H1 (cell line): ENCODE measurements at regions not wholly inside any gene's neighbourhood (a gene's known extent, or its start where the extent isn't known, plus 50 kb on each side); places are given as distances from the start of the nearest gene placed in this dataset.

Experiments
- ASH2L ChIP-seq: fragments of 200-600, 300-600 bp; sonication (generic); IDR thresholded peaks from one replicate; pipeline ENCODE4 v1.7.1; 2017; ENCODE audit warnings: low read length
- BACH1 ChIP-seq: IDR thresholded peaks from 2 replicates; pipeline ENCODE4 v1.6.1; 2012; ENCODE audit warnings: low read length, improper control_type of control experiment
- CEBPB ChIP-seq: IDR thresholded peaks from 2 replicates; pipeline ENCODE4 v1.6.1; 2012; ENCODE audit warnings: low read depth, low read length
- GABPA ChIP-seq: IDR thresholded peaks from 2 replicates; pipeline ENCODE4 v1.6.1; 2011; ENCODE audit warnings: mild to moderate bottlenecking, low read length, moderate library complexity, borderline replicate concordance; ENCODE audit not compliant: insufficient read depth
- HDAC2 ChIP-seq, 2 experiments: fragments of 300-600 bp in 1 of 2; sonication (generic) in 1 of 2; IDR thresholded peaks; 2 replicates each; pipeline ENCODE4 v1.6.1; 2011 to 2012; ENCODE audit warnings: low read depth in 2 of 2, low read length in 2 of 2, mild to moderate bottlenecking in 2 of 2, moderate library complexity in 2 of 2, borderline replicate concordance in 1 of 2, inconsistent platforms in 1 of 2
- JUN ChIP-seq: IDR thresholded peaks from 2 replicates; pipeline ENCODE4 v1.6.1; 2011; ENCODE audit warnings: low read depth, mild to moderate bottlenecking, improper control_type of control experiment, low read length
- RXRA ChIP-seq: IDR thresholded peaks from 2 replicates; pipeline ENCODE4 v1.6.1; 2011; ENCODE audit warnings: low read depth, mild to moderate bottlenecking, low read length, moderate library complexity; ENCODE audit not compliant: insufficient read depth
- SAP30 ChIP-seq: fragments of 300-600 bp; sonication (generic); IDR thresholded peaks from 2 replicates; pipeline ENCODE4 v1.7.1; 2012; ENCODE audit warnings: low read length, moderate library complexity, mild to moderate bottlenecking, inconsistent platforms; ENCODE audit not compliant: insufficient read depth, insufficient replicate concordance
- SIN3A ChIP-seq, 2 experiments: IDR thresholded peaks in 1 of 2; conservative IDR thresholded peaks in 1 of 2; 2 replicates each; pipeline ENCODE4 v1.6.1; 2011 to 2012; ENCODE audit warnings: low read length in 2 of 2, improper control_type of control experiment in 1 of 2, low read depth in 1 of 2, mild to moderate bottlenecking in 1 of 2
- SP2 ChIP-seq: IDR thresholded peaks from 2 replicates; pipeline ENCODE4 v1.6.1; 2012; ENCODE audit warnings: mild to moderate bottlenecking, low read length, inconsistent platforms
- TF ChIP-seq, protein P1 (sequence below): fragments of 300-600 bp; sonication (generic); IDR thresholded peaks from 2 replicates; pipeline ENCODE4 v1.7.1; 2012; ENCODE audit warnings: low read length, moderate library complexity, mild to moderate bottlenecking, inconsistent platforms; ENCODE audit not compliant: insufficient replicate concordance

GRCh38 chr14:100643426-100643825, 56.2 kb upstream of the BEGAIN start (continued):
- TF ChIP-seq, protein P1, sequence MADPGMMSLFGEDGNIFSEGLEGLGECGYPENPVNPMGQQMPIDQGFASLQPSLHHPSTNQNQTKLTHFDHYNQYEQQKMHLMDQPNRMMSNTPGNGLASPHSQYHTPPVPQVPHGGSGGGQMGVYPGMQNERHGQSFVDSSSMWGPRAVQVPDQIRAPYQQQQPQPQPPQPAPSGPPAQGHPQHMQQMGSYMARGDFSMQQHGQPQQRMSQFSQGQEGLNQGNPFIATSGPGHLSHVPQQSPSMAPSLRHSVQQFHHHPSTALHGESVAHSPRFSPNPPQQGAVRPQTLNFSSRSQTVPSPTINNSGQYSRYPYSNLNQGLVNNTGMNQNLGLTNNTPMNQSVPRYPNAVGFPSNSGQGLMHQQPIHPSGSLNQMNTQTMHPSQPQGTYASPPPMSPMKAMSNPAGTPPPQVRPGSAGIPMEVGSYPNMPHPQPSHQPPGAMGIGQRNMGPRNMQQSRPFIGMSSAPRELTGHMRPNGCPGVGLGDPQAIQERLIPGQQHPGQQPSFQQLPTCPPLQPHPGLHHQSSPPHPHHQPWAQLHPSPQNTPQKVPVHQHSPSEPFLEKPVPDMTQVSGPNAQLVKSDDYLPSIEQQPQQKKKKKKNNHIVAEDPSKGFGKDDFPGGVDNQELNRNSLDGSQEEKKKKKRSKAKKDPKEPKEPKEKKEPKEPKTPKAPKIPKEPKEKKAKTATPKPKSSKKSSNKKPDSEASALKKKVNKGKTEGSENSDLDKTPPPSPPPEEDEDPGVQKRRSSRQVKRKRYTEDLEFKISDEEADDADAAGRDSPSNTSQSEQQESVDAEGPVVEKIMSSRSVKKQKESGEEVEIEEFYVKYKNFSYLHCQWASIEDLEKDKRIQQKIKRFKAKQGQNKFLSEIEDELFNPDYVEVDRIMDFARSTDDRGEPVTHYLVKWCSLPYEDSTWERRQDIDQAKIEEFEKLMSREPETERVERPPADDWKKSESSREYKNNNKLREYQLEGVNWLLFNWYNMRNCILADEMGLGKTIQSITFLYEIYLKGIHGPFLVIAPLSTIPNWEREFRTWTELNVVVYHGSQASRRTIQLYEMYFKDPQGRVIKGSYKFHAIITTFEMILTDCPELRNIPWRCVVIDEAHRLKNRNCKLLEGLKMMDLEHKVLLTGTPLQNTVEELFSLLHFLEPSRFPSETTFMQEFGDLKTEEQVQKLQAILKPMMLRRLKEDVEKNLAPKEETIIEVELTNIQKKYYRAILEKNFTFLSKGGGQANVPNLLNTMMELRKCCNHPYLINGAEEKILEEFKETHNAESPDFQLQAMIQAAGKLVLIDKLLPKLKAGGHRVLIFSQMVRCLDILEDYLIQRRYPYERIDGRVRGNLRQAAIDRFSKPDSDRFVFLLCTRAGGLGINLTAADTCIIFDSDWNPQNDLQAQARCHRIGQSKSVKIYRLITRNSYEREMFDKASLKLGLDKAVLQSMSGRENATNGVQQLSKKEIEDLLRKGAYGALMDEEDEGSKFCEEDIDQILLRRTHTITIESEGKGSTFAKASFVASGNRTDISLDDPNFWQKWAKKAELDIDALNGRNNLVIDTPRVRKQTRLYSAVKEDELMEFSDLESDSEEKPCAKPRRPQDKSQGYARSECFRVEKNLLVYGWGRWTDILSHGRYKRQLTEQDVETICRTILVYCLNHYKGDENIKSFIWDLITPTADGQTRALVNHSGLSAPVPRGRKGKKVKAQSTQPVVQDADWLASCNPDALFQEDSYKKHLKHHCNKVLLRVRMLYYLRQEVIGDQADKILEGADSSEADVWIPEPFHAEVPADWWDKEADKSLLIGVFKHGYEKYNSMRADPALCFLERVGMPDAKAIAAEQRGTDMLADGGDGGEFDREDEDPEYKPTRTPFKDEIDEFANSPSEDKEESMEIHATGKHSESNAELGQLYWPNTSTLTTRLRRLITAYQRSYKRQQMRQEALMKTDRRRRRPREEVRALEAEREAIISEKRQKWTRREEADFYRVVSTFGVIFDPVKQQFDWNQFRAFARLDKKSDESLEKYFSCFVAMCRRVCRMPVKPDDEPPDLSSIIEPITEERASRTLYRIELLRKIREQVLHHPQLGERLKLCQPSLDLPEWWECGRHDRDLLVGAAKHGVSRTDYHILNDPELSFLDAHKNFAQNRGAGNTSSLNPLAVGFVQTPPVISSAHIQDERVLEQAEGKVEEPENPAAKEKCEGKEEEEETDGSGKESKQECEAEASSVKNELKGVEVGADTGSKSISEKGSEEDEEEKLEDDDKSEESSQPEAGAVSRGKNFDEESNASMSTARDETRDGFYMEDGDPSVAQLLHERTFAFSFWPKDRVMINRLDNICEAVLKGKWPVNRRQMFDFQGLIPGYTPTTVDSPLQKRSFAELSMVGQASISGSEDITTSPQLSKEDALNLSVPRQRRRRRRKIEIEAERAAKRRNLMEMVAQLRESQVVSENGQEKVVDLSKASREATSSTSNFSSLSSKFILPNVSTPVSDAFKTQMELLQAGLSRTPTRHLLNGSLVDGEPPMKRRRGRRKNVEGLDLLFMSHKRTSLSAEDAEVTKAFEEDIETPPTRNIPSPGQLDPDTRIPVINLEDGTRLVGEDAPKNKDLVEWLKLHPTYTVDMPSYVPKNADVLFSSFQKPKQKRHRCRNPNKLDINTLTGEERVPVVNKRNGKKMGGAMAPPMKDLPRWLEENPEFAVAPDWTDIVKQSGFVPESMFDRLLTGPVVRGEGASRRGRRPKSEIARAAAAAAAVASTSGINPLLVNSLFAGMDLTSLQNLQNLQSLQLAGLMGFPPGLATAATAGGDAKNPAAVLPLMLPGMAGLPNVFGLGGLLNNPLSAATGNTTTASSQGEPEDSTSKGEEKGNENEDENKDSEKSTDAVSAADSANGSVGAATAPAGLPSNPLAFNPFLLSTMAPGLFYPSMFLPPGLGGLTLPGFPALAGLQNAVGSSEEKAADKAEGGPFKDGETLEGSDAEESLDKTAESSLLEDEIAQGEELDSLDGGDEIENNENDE: no peak
- TF ChIP-seq CEBPB (no peak), SIN3A (conservative IDR thresholded peaks at IDR 0.05 in 1 of 2, IDR thresholded peaks at IDR 0.05 in 1 of 2; ENCODE audit: low read depth in 1 of 2, low read length in 2 of 2) (no peak), JUN (no peak), ASH2L (no peak), HDAC2 (IDR thresholded peaks at IDR 0.05; ENCODE audit: borderline replicate concordance in 1 of 2, low read depth in 2 of 2, low read length in 2 of 2) (no peak), RXRA (no peak), SP2 (no peak), SAP30 (no peak), BACH1 (no peak), GABPA (no peak)
